Stimulated activated CD4-positive, alpha-beta T cell treated with anti-CD3 and anti-CD28 coated beads, Interleukin-15, amount 100 ng/mL, for 48 hours (primary cell): ENCODE measurements at regions not wholly inside any gene's neighbourhood (a gene's known extent, or its start where the extent isn't known, plus 50 kb on each side); places are given as distances from the start of the nearest gene placed in this dataset.

Experiments
- DNase-seq, 2 donors: peaks; one replicate each; pipeline ENCODE4 v3.0.0-alpha.2; 2020; ENCODE audit warnings: low read depth in 2 of 2

- DNase-seq = no peak
Observed at GRCh38 chr1:79859212-79859948, 852.9 kb upstream of the ADGRL4 start.

DNA sequence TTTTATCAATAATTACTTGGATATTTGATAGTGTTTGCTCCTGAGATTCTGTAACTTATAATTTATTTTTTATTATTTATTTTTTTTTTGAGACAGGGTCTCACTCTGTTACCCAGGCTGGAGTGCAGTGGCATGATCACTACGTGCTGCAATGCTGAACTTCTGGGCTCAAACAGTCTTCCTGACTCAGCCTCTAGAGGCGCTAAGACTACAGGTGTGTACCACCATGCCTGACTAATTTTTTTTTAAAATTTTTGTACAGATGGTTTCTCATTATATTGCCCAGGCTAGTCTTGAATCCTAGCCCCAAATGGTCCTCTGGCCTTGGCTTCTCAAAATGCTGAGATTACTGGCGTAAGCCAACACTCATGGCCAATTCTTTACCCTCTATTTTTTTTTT, 845.5 kb upstream of the ADGRL4 start:
- no peak for DNase-seq

DNA sequence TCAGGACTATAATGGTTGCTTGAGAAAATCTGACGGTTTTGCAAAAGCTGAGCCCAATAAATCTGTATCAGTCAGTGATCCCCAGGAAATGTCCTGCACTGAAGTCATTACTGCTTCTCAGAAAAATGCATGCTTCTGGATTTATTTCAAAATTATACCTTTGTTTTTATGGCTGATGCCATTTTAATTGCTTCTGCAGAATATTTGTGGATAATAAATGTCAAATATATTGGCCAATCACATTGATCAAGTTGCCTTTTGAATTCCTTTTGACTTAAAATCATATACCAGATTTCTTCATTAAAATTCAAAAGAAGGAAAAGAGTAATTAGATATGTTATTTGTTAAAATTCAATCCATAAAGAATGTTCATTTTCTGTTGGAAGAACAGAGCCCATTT, 842.9 kb upstream of the ADGRL4 start:
- DNase-seq = no peak

- no peak for DNase-seq
Observed at GRCh38 chr1:79848316-79848715, 841.8 kb upstream of the ADGRL4 start.

- DNase-seq = no peak
Observed at GRCh38 chr1:79847700-79848099, 841.2 kb upstream of the ADGRL4 start.

GRCh38 chr1:79845936-79846335, 839.4 kb upstream of the ADGRL4 start:
- DNase-seq = no peak

GRCh38 chr1:79842811-79843210, 836.3 kb upstream of the ADGRL4 start:
- no peak for DNase-seq

DNA sequence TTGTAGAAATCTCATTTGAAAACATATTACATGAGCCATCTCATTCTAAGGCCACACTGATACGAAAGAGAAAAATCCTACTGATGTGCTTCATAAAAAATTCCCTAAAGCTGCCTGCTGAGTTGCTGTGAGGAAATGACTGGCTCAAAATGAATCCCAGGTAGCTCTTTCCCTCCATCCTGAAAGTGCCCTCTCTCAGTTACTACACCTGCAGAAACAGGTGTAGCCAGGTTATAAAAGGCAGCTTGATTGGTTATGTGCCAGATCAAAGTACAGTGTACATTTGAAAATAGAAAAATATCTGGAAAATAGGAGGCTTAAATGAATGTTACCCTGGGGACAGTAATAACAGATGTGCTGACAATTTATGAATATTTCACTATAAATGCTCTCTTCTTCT, 833.4 kb upstream of the ADGRL4 start:
- DNase-seq = no peak

DNA sequence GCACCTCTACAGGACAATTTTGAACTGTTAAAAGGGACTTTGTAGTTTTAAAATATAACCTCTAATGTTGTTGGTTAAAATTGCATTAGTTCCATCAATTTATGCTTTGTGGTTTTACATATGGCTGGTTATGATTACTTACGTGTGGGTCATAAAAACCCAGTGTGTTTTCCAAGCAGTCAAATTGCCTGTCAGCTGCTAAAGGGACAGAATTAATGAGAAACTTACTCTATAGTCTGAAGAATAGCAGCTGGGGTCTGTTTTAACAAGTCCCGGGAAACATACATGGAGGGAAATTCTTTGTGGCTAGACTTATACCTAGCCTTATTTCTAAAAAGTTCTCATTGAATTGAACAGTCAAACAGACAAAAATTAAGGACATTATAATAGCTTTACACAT, 820.9 kb upstream of the ADGRL4 start:
- DNase-seq = no peak

DNA sequence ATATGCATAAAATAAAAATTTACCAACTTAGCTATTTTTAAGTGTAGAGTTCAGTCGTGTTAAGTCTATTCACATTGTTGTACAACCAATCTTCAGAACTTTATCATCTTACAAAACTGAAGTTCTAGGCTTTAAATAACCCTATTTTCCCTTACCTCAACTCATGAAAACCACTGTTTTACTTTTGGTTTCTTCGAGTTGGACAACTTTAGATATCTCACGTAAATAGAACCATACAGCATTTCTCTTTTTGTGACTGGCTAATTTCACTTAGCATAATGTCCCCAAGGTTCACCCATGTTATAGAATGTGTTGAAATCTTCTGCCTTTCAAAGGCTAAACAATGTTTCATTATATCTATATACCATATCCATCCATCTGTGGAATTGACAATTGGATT, 819.0 kb upstream of the ADGRL4 start:
- no peak for DNase-seq

GRCh38 chr1:79822053-79822452, 815.5 kb upstream of the ADGRL4 start:
- no peak for DNase-seq

- DNase-seq = no peak
Observed at GRCh38 chr1:79819140-79819539, 812.6 kb upstream of the ADGRL4 start.

DNA sequence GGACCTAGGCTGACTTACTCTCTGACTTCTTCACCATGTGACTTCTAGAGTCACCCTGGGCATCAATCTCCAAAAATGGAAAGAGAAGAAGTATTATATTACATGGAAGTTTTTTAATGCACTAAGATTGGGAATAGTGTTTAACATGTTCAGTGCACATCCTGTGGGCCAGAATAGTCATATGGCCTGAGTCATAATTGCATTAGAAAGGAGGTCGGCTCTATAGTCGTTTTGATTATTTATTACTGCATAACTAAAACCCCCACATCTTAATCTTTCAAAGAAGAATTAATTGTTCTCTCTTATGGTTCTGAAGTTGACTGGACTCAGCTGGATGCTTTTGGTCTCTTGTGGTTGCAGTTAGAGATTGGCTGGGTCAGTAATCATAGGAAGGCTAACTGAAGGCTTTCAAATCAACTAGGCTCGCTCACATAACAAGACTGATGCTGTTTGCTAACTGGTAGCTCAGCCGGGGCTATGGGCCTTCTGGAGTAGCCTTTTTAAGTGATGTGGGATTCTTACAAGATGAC, 810.6 kb upstream of the ADGRL4 start:
- no peak for DNase-seq

- no peak for DNase-seq
Observed at GRCh38 chr1:79815115-79815514, 808.6 kb upstream of the ADGRL4 start.

DNA sequence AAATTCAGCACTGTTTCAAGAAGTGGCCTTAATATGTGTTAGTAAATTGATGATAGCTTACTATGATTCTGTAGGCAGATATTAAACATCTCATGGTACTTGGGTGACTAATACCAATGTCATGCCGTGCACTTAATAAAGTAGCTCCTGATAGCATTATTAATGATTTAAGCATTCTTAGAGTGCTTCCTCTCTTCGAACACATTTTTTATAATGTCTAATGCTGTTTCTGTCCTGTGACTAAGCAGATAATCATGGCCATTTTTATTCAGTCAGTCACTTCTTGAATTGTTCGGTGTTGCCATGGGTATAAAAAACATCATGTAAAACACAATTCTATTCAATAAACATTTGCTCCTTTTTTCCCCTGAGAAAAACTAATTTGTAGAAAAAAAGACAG, 804.6 kb upstream of the ADGRL4 start:
- no peak for DNase-seq

- no peak for DNase-seq
Observed at GRCh38 chr1:79808816-79809475, 802.4 kb upstream of the ADGRL4 start.

DNA sequence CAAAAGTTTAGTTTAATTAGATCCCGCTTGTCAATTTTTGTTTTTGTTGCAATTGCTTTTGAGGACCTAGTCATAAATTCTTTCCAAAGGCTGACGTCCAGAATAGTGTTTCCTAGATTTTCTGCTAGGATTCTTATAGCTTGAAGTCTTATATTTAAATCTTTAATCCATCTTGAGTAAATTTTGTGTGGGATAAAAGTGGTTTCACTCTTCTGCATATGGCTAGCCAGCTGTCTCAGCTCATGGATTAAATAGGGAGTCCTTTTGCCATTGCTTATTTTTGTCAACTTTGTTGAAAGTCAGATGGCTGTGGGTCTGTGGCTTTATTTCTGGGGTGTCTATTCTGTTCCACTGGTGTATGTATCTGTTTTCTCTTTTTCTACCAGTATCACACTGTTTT, 801.3 kb upstream of the ADGRL4 start:
- no peak for DNase-seq

DNA sequence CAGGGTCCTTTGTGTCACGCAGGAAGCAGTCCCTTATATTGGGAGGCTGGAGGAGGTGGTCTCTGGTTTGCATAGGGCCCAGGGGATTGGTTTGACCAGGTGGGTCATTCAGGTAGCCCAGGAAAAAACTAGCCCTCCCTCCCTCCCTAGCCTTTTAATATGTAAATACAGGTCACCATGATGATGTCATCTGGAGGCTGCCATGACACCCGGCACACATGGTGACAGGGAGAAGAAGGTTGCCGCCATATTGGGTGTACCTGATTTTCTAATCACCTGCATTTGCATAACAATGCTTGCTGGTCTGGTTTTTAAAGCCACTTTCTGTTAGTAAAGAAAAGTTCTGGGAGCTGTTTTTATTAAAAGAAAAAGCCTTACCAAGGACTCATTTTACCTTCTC, 791.0 kb upstream of the ADGRL4 start:
- no peak for DNase-seq

DNA sequence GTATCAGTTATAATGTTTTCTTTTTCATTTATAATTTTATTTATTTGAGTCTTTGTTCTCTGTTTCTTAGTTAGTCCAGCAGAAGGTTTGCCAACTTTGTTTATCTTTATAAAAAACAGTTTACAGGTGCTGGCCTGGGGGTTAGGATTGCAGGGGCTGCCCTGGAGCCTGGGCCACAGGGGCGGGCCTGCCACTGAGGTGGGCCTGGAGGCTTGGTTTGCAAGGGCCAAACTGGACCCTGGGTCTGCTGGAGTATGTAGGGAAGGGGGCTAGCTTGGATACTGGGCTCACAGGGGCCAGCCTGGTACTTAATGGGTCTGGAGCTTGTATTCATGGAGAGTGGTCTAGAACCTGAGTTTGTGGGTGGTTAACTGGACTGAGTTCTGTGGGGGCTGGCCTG, 789.9 kb upstream of the ADGRL4 start:
- no peak for DNase-seq

DNA sequence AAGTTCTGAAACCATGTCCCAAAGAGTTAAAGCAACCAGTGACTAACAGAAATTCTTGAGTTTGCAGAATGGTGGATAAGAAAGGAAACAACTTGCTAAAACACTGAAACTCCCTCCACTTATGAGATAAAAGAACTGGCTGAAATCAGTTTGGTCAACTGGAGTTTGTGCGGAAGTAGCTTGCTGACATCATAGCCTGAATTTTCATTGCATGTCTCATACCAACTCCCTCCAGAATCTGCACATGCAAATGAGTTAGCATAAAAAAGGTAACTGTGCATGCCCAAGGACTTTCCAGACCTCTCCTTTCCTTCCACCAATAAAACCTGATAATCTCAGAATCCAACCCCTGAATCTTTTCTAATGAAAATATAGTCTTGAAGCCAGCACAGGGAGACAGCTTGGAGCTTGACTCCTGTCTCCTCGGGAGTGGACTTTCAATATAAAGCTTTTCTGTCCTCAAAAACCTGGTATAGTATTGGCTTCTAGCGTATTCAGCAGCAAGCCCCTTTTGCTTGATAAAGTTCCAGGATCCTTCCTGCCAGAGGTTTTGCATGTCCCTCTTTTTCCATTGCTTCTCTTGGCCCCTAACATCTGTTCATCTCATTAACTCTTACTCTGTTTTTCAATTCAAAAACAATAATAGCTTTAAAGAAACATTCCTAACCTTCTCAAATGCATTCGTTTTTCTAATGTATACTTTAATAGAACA, 785.8 kb upstream of the ADGRL4 start:
- no peak for DNase-seq

- no peak for DNase-seq
Observed at GRCh38 chr1:79791488-79792218, 785.1 kb upstream of the ADGRL4 start.

DNA sequence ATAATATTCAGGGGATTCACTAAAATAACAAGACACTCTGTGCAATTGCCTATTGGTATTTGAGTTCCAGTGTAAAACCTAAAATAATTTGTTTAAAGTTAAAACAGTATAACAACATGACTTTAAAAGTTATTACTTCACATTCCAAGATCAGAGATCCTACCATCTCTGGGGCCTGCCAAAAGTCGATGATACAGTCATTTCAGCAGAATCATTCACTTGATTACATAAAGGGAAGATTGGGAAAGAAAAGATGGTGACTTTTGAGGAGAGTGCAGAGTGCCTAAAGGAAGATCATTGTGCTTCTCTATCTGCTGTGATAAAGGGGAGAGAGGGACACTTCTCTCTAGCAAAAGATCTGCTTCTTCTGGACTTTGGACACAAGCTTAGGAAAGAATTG, 784.4 kb upstream of the ADGRL4 start:
- no peak for DNase-seq
